Activated CD4-positive, CD25-positive, alpha-beta regulatory T cell (primary cell): ENCODE measurements at regions not wholly inside any gene's neighbourhood (a gene's known extent, or its start where the extent isn't known, plus 50 kb on each side); places are given as distances from the start of the nearest gene placed in this dataset.
"Not testable (repeated sequence)": the region's sequence is repeated elsewhere in the genome, so short reads cannot be mapped to it uniquely, and the experiment has no call there.

Experiments
- DNase-seq, 4 experiments: peaks; one replicate each; lab custom pipeline; 2025; lab: John Stamatoyannopoulos, UW

- no peak for DNase-seq
These were observed 50.7 kb upstream of the KLF7 start for GRCh38 chr2:207216457-207216856.

GRCh38 chr2:207217442-207217841, 51.7 kb upstream of the KLF7 start:
- no peak for DNase-seq

GRCh38 chr2:207219081-207219630, 53.4 kb upstream of the KLF7 start:
- DNase-seq: no peak

GRCh38 chr2:207219676-207220501, 54.1 kb upstream of the KLF7 start:
- no peak for DNase-seq

- DNase-seq: no peak
These were observed 56.0 kb upstream of the KLF7 start for GRCh38 chr2:207221731-207222130.

GRCh38 chr2:207223051-207223450, 57.3 kb upstream of the KLF7 start:
- DNase-seq: no peak

GRCh38 chr2:207224381-207224780, 58.6 kb upstream of the KLF7 start:
- DNase-seq: no peak

- no peak for DNase-seq
These were observed 59.2 kb upstream of the KLF7 start for GRCh38 chr2:207224791-207225482.

GRCh38 chr2:207225773-207226172, 60.0 kb upstream of the KLF7 start:
- DNase-seq: no peak

GRCh38 chr2:207226243-207226642, 60.5 kb upstream of the KLF7 start:
- DNase-seq: no peak

GRCh38 chr2:207226671-207227061, 60.9 kb upstream of the KLF7 start:
- no peak for DNase-seq

GRCh38 chr2:207227062-207227748, 61.5 kb upstream of the KLF7 start:
- DNase-seq: no peak

- DNase-seq: no peak
These were observed 62.0 kb upstream of the KLF7 start for GRCh38 chr2:207227749-207228145.

GRCh38 chr2:207228402-207228801, 62.7 kb upstream of the KLF7 start:
- no peak for DNase-seq

- no peak for DNase-seq
These were observed 63.4 kb upstream of the KLF7 start for GRCh38 chr2:207229161-207229560.

- no peak for DNase-seq
These were observed 64.7 kb upstream of the KLF7 start for GRCh38 chr2:207230261-207231105.

GRCh38 chr2:207231106-207231865, 65.5 kb upstream of the KLF7 start:
- DNase-seq: no peak

- no peak for DNase-seq
These were observed 66.2 kb upstream of the KLF7 start for GRCh38 chr2:207231967-207232366.

- not testable (repeated sequence) for DNase-seq
These were observed 67.4 kb upstream of the KLF7 start for GRCh38 chr2:207233141-207233540.

GRCh38 chr2:207233731-207234130, 68.0 kb upstream of the KLF7 start:
- DNase-seq: no peak

GRCh38 chr2:207235621-207236020, 69.9 kb upstream of the KLF7 start:
- DNase-seq: no peak
